DOHH2 (cell line): ENCODE measurements at regions not wholly inside any gene's neighbourhood (a gene's known extent, or its start where the extent isn't known, plus 50 kb on each side); places are given as distances from the start of the nearest gene placed in this dataset.

Experiments
- EZH2phosphoT487 ChIP-seq: fragments of 200-600 bp; sonication (generic); IDR thresholded peaks from 2 replicates; pipeline ENCODE4 v1.6.1; 2017; ENCODE audit warnings: borderline replicate concordance, mild to moderate bottlenecking, antibody characterized with exemption, low read length, moderate library complexity, mixed read lengths
- TF ChIP-seq, protein P1 (sequence below): fragments of 200-600 bp; sonication (generic); IDR thresholded peaks from one replicate; pipeline ENCODE4 v1.5.1; 2014; ENCODE audit warnings: antibody characterized with exemption, mild to moderate bottlenecking, low read depth, low read length; ENCODE audit not compliant: poor library complexity, severe bottlenecking

DNA sequence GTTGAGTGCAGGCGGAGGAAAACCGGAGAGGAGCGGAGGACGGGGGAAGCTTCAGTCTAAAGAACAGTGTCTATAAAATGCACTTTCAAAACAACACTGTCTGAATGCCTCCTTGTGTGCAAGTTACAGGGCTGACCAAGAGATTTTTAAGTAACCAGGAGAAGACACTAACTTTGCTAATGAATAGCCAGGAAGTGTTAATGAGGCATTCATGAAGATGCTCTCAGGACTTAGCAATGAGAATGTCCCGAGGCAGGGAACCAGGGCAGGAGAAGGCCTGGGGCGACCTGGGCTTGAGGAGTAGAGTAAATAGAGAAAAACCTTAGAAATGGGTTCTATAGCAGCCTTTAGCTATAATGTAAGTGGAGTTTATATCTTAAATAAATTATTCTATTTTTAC lies 312.1 kb downstream of the SKIDA1 start:
- TF ChIP-seq, protein P1, sequence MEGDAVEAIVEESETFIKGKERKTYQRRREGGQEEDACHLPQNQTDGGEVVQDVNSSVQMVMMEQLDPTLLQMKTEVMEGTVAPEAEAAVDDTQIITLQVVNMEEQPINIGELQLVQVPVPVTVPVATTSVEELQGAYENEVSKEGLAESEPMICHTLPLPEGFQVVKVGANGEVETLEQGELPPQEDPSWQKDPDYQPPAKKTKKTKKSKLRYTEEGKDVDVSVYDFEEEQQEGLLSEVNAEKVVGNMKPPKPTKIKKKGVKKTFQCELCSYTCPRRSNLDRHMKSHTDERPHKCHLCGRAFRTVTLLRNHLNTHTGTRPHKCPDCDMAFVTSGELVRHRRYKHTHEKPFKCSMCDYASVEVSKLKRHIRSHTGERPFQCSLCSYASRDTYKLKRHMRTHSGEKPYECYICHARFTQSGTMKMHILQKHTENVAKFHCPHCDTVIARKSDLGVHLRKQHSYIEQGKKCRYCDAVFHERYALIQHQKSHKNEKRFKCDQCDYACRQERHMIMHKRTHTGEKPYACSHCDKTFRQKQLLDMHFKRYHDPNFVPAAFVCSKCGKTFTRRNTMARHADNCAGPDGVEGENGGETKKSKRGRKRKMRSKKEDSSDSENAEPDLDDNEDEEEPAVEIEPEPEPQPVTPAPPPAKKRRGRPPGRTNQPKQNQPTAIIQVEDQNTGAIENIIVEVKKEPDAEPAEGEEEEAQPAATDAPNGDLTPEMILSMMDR, result no peak
- no peak for TF ChIP-seq EZH2phosphoT487
